Neural cell (in vitro differentiated cells): ENCODE measurements at regions not wholly inside any gene's neighbourhood (a gene's known extent, or its start where the extent isn't known, plus 50 kb on each side); places are given as distances from the start of the nearest gene placed in this dataset.

Experiments used
- H2AFZ ChIP-seq: fragments of 200-600, 300-800 bp; sonication (generic), shearing (Covaris generic); 2 replicates; pipeline ENCODE4 v1.6.0; 2014; ENCODE audit warnings: low read depth, mild to moderate bottlenecking, antibody characterized with exemption, low read length, moderate library complexity
- H3F3A ChIP-seq: fragments of 200-600 bp; shearing (Covaris generic); 2 replicates; pipeline ENCODE4 v1.6.1; 2016; ENCODE audit warnings: mild to moderate bottlenecking, moderate library complexity, mixed read lengths, antibody characterized with exemption, low read length; ENCODE audit not compliant: insufficient read depth, poor library complexity, severe bottlenecking
- H3K27ac ChIP-seq: fragments of 200-600, 300-800 bp; sonication (generic), shearing (Covaris generic); 2 replicates; pipeline ENCODE4 v1.5.1; 2014; ENCODE audit warnings: mild to moderate bottlenecking, low read length, moderate library complexity
- H3K27me3 ChIP-seq: fragments of 300-800, 200-600 bp; sonication (generic), shearing (Covaris generic); 2 replicates; pipeline ENCODE4 v1.6.0; 2014; ENCODE audit warnings: mild to moderate bottlenecking, low read depth, low read length, moderate library complexity; ENCODE audit not compliant: insufficient read depth
- H3K36me3 ChIP-seq: fragments of 300-800, 200-600 bp; sonication (generic), shearing (Covaris generic); 2 replicates; pipeline ENCODE4 v1.5.1; 2014; ENCODE audit warnings: mild to moderate bottlenecking, antibody characterized with exemption, low read length, moderate library complexity; ENCODE audit not compliant: insufficient read depth
- H3K4me2 ChIP-seq: fragments of 300-800, 200-600 bp; sonication (generic), shearing (Covaris generic); 2 replicates; pipeline ENCODE4 v1.6.0; 2014; ENCODE audit warnings: mild to moderate bottlenecking, low read length
- H3K4me3 ChIP-seq: fragments of 300-800, 200-600 bp; sonication (generic), shearing (Covaris generic); 2 replicates; pipeline ENCODE4 v1.5.1; 2014; ENCODE audit warnings: mild to moderate bottlenecking, low read length, moderate library complexity
- H3K79me2 ChIP-seq: fragments of 200-600 bp; shearing (Covaris generic); replicated peaks from 2 replicates; pipeline ENCODE4 v1.6.0; 2014; ENCODE audit warnings: mild to moderate bottlenecking, low read length, moderate library complexity; ENCODE audit not compliant: insufficient read depth
- H3K9ac ChIP-seq: fragments of 300-800, 200-600 bp; sonication (generic), shearing (Covaris generic); 2 replicates; pipeline ENCODE4 v1.6.1; 2016; ENCODE audit warnings: mild to moderate bottlenecking, low read length, mixed read lengths
- H3K9me2 ChIP-seq: fragments of 200-600 bp; shearing (Covaris generic); 2 replicates; pipeline ENCODE4 v1.6.1; 2016; ENCODE audit warnings: mild to moderate bottlenecking, low read length, mixed read lengths; ENCODE audit not compliant: insufficient read depth
- H3K9me3 ChIP-seq: fragments of 200-600, 300-800 bp; sonication (generic), shearing (Covaris generic); 2 replicates; pipeline ENCODE4 v1.6.1; 2016; ENCODE audit warnings: mild to moderate bottlenecking, mixed run types, low read length, moderate library complexity, mixed read lengths
- H4K20me1 ChIP-seq: fragments of 200-600 bp; shearing (Covaris generic); 2 replicates; pipeline ENCODE4 v1.6.1; 2016; ENCODE audit warnings: mild to moderate bottlenecking, mixed run types; ENCODE audit not compliant: insufficient read depth
- CTCF ChIP-seq: fragments of 450-650 bp; IDR thresholded peaks from 2 replicates; pipeline ENCODE4 v1.5.1; 2014; ENCODE audit warnings: antibody characterized with exemption, mild to moderate bottlenecking, moderate library complexity; ENCODE audit not compliant: poor library complexity, severe bottlenecking
- EP300 ChIP-seq: fragments of 450-650 bp; conservative IDR thresholded peaks from 2 replicates; pipeline ENCODE4 v1.6.1; 2014; ENCODE audit warnings: antibody characterized with exemption, mild to moderate bottlenecking, moderate library complexity; ENCODE audit not compliant: poor library complexity, severe bottlenecking
- EZH2 ChIP-seq: fragments of 200-600, 300-800 bp; shearing (Covaris generic), sonication (generic); IDR thresholded peaks from 2 replicates; pipeline ENCODE4 v1.6.1; 2014; ENCODE audit warnings: antibody characterized with exemption, low read length, borderline replicate concordance, mild to moderate bottlenecking; ENCODE audit not compliant: insufficient read depth, poor library complexity, severe bottlenecking
- MXI1 ChIP-seq: fragments of 450-650 bp; conservative IDR thresholded peaks from 2 replicates; pipeline ENCODE4 v1.6.1; 2014; ENCODE audit warnings: antibody characterized with exemption, mild to moderate bottlenecking; ENCODE audit not compliant: poor library complexity, severe bottlenecking
- POLR2AphosphoS5 ChIP-seq: IDR thresholded peaks from 2 replicates; pipeline ENCODE4 v1.6.1; 2012
- RAD21 ChIP-seq: fragments of 450-650 bp; conservative IDR thresholded peaks from 2 replicates; pipeline ENCODE4 v1.6.1; 2014; ENCODE audit warnings: antibody characterized with exemption, mild to moderate bottlenecking, moderate library complexity
- REST ChIP-seq: IDR thresholded peaks from 2 replicates; pipeline ENCODE4 v1.6.1; 2012; ENCODE audit warnings: borderline replicate concordance
- SMC3 ChIP-seq: fragments of 450-650 bp; conservative IDR thresholded peaks from 2 replicates; pipeline ENCODE4 v1.6.1; 2014; ENCODE audit warnings: antibody characterized with exemption, mild to moderate bottlenecking, moderate library complexity; ENCODE audit not compliant: poor library complexity
- TAF1 ChIP-seq: IDR thresholded peaks from 2 replicates; pipeline ENCODE4 v1.6.1; 2012; ENCODE audit warnings: low read depth

GRCh38 chr9:108519437-108519836, 336.3 kb downstream of the ACTL7B start:
- H3K9ac ChIP-seq, result no peak overlapping the region
- no peaks in the 10 kb centered on the region for H3F3A ChIP-seq
- H3K9me2 ChIP-seq, result no peaks in the 10 kb centered on the region
- H3K36me3 ChIP-seq, result no peaks in the 10 kb centered on the region
- no peaks in the 10 kb centered on the region for H3K27me3 ChIP-seq
- no peak overlapping the region for H3K4me3 ChIP-seq
- no peaks in the 10 kb centered on the region for H3K9me3 ChIP-seq
- no peak overlapping the region for H3K4me2 ChIP-seq
- H3K27ac ChIP-seq, result no peak overlapping the region
- no peaks in the 10 kb centered on the region for H4K20me1 ChIP-seq
- no peak overlapping the region for H2AFZ ChIP-seq
- TF ChIP-seq EZH2 (no peak), REST (no peak), EP300 (no peak), TAF1 (no peak), RAD21 (no peak), MXI1 (no peak), POLR2AphosphoS5 (no peak), SMC3 (no peak), CTCF (no peak)
- no peaks in the 10 kb centered on the region for H3K79me2 ChIP-seq

- H3K27ac ChIP-seq, result no peak overlapping the region
Observed at GRCh38 chr9:108517651-108518365, 338.0 kb downstream of the ACTL7B start.

More at GRCh38 chr9:108517651-108518365, 338.0 kb downstream of the ACTL7B start:
- Histone ChIP-seq H4K20me1 (no peaks in the 10 kb centered on the region), H3K27me3 (no peaks in the 10 kb centered on the region), H2AFZ (no peak overlapping the region), H3K36me3 (no peaks in the 10 kb centered on the region), H3K79me2 (no peaks in the 10 kb centered on the region), H3K9me3 (no peaks in the 10 kb centered on the region), H3F3A (no peaks in the 10 kb centered on the region), H3K9ac (no peak overlapping the region), H3K4me3 (no peak overlapping the region), H3K9me2 (no peaks in the 10 kb centered on the region), H3K4me2 (no peak overlapping the region)
- TF ChIP-seq SMC3 (no peak), EZH2 (no peak), EP300 (no peak), REST (no peak), CTCF (no peak), MXI1 (no peak), RAD21 (no peak)
